Type B pancreatic cell (in vitro differentiated cells): ENCODE measurements at regions not wholly inside any gene's neighbourhood (a gene's known extent, or its start where the extent isn't known, plus 50 kb on each side); places are given as distances from the start of the nearest gene placed in this dataset.

Experiments used
- DNase-seq: peaks from one replicate; pipeline ENCODE4 v3.0.0; 2021; ENCODE audit warnings: mixed read lengths; ENCODE audit not compliant: unreplicated experiment; ENCODE audit errors: extremely low spot score
- H3K27ac Mint-ChIP-seq: 2 replicates; pipeline ENCODE4 v1.8.0; 2021; ENCODE audit warnings: mild to moderate bottlenecking, mixed read lengths
- H3K27me3 Mint-ChIP-seq: 2 replicates; pipeline ENCODE4 v1.8.0; 2021; ENCODE audit warnings: mixed read lengths
- H3K36me3 Mint-ChIP-seq: 2 replicates; pipeline ENCODE4 v1.8.0; 2021; ENCODE audit warnings: mixed read lengths
- H3K4me1 Mint-ChIP-seq: one replicate; pipeline ENCODE4 v1.8.0; 2021; ENCODE audit warnings: mixed read lengths; ENCODE audit not compliant: unreplicated experiment
- H3K4me3 Mint-ChIP-seq: 2 replicates; pipeline ENCODE4 v1.8.0; 2021; ENCODE audit warnings: mild to moderate bottlenecking, mixed read lengths
- H3K9me3 Mint-ChIP-seq: 2 replicates; pipeline ENCODE4 v1.8.0; 2021; ENCODE audit warnings: mixed read lengths
- CTCF ChIP-seq: fragments of 200-600 bp; sonication (generic); conservative IDR thresholded peaks from 2 replicates; pipeline ENCODE4 v1.5.0; 2021; ENCODE audit warnings: antibody characterized with exemption, mild to moderate bottlenecking

- Mint-ChIP-seq H3K27ac (no peak overlapping the region), H3K27me3 (no peaks in the 10 kb centered on the region), H3K4me3 (no peak overlapping the region), H3K36me3 (no peaks in the 10 kb centered on the region), H3K9me3 (no peaks in the 10 kb centered on the region), H3K4me1 (peaks cover 5% of the 10 kb centered on the region)
- no peak for TF ChIP-seq CTCF
- DNase-seq: no peak
Measured at GRCh38 chr4:179586460-179586859, 2144.2 kb upstream of the AGA start.

GRCh38 chr4:179595671-179596410 is 2153.6 kb upstream of the AGA start:
- Mint-ChIP-seq H3K36me3 (no peaks in the 10 kb centered on the region), H3K27ac (no peak overlapping the region), H3K27me3 (no peaks in the 10 kb centered on the region), H3K4me3 (no peak overlapping the region), H3K4me1 (no peaks in the 10 kb centered on the region), H3K9me3 (no peaks in the 10 kb centered on the region)
- no peak for TF ChIP-seq CTCF
- DNase-seq: no peak

GRCh38 chr4:179596621-179597020 is 2154.4 kb upstream of the AGA start:
- DNase-seq: no peak
- Mint-ChIP-seq H3K4me1 (no peaks in the 10 kb centered on the region), H3K4me3 (no peak overlapping the region), H3K9me3 (no peaks in the 10 kb centered on the region), H3K27me3 (no peaks in the 10 kb centered on the region), H3K27ac (no peak overlapping the region), H3K36me3 (no peaks in the 10 kb centered on the region)
- no peak for TF ChIP-seq CTCF

GRCh38 chr4:179597301-179597700 is 2155.1 kb upstream of the AGA start:
- H3K4me3 Mint-ChIP-seq: no peak overlapping the region
- H3K4me1 Mint-ChIP-seq: no peaks in the 10 kb centered on the region
- no peak overlapping the region for H3K27ac Mint-ChIP-seq
- no peaks in the 10 kb centered on the region for H3K27me3 Mint-ChIP-seq
- no peaks in the 10 kb centered on the region for H3K36me3 Mint-ChIP-seq
- TF ChIP-seq CTCF: no peak
- no peaks in the 10 kb centered on the region for H3K9me3 Mint-ChIP-seq
- no peak for DNase-seq

- no peaks in the 10 kb centered on the region for H3K27me3 Mint-ChIP-seq
- no peak overlapping the region for H3K4me3 Mint-ChIP-seq
- TF ChIP-seq CTCF: no peak
- no peaks in the 10 kb centered on the region for H3K9me3 Mint-ChIP-seq
- H3K27ac Mint-ChIP-seq: no peak overlapping the region
- H3K36me3 Mint-ChIP-seq: no peaks in the 10 kb centered on the region
- no peaks in the 10 kb centered on the region for H3K4me1 Mint-ChIP-seq
- DNase-seq: no peak
Measured at GRCh38 chr4:179601671-179602070, 2159.4 kb upstream of the AGA start.

- no peak for DNase-seq
- no peaks in the 10 kb centered on the region for H3K27me3 Mint-ChIP-seq
- no peak for TF ChIP-seq CTCF
- no peaks in the 10 kb centered on the region for H3K36me3 Mint-ChIP-seq
- H3K9me3 Mint-ChIP-seq: no peaks in the 10 kb centered on the region
- H3K4me3 Mint-ChIP-seq: no peak overlapping the region
- H3K4me1 Mint-ChIP-seq: no peaks in the 10 kb centered on the region
- no peak overlapping the region for H3K27ac Mint-ChIP-seq
Measured at GRCh38 chr4:179605196-179605595, 2163.0 kb upstream of the AGA start.
